ENCODE measurements at regions not wholly inside any gene's neighbourhood (a gene's known extent, or its start where the extent isn't known, plus 50 kb on each side); places are given as distances from the start of the nearest gene placed in this dataset.

- Histone ChIP-seq H3K4me1 (no peaks in the 10 kb centered on the region), H3K9me3 (no peaks in the 10 kb centered on the region), H3K4me3 (no peak overlapping the region), H3K27me3 (no peaks in the 10 kb centered on the region), H3K27ac (no peak overlapping the region), H3K36me3 (no peaks in the 10 kb centered on the region)
- 71 to 77% methylated on average over 4 to 5 of the region's 5 CpGs for WGBS, 2 donors
- ATAC-seq (ENCODE audit: low FRiP score in 2 of 2) (no peak), DNase-seq (no peak)
- TF ChIP-seq EP300 (IDR thresholded peaks at IDR 0.05) (no peak), CTCF (IDR thresholded peaks at IDR 0.05) (no peak), POLR2A (IDR thresholded peaks at IDR 0.05) (no peak), POLR2AphosphoS5 (IDR thresholded peaks at IDR 0.05) (no peak)
Observed at GRCh38 chr13:50724913-50725312, 118.6 kb downstream of the DLEU7 start.

GRCh38 chr13:50726164-50726563 is 117.3 kb downstream of the DLEU7 start:
- Histone ChIP-seq H3K27me3 (no peaks in the 10 kb centered on the region), H3K4me1 (no peaks in the 10 kb centered on the region), H3K27ac (no peak overlapping the region), H3K9me3 (no peaks in the 10 kb centered on the region), H3K36me3 (no peaks in the 10 kb centered on the region), H3K4me3 (no peak overlapping the region)
- DNase-seq (no peak), ATAC-seq (ENCODE audit: low FRiP score in 2 of 2) (no peak)
- 87 to 93% methylated on average over 4 of the region's 4 CpGs for WGBS, 2 donors
- TF ChIP-seq POLR2AphosphoS5 (IDR thresholded peaks at IDR 0.05) (no peak), CTCF (IDR thresholded peaks at IDR 0.05) (no peak), EP300 (IDR thresholded peaks at IDR 0.05) (no peak), POLR2A (IDR thresholded peaks at IDR 0.05) (no peak)

GRCh38 chr13:50729177-50729576 is 114.3 kb downstream of the DLEU7 start:
- Histone ChIP-seq H3K4me1 (no peaks in the 10 kb centered on the region), H3K27ac (no peak overlapping the region), H3K9me3 (no peaks in the 10 kb centered on the region), H3K36me3 (no peaks in the 10 kb centered on the region), H3K4me3 (no peak overlapping the region), H3K27me3 (no peaks in the 10 kb centered on the region)
- no peak for TF ChIP-seq POLR2AphosphoS5 (IDR thresholded peaks at IDR 0.05)
- TF ChIP-seq CTCF (IDR thresholded peaks at IDR 0.05) = no peak
- TF ChIP-seq EP300 (IDR thresholded peaks at IDR 0.05) = no peak
- TF ChIP-seq POLR2A (IDR thresholded peaks at IDR 0.05) = no peak
- no peak for DNase-seq
- ATAC-seq (ENCODE audit: low FRiP score in 2 of 2) = no peak

- no peak for ATAC-seq (ENCODE audit: low FRiP score in 2 of 2)
- H3K9me3 ChIP-seq = no peaks in the 10 kb centered on the region
Observed at GRCh38 chr13:50730496-50731351, 112.8 kb downstream of the DLEU7 start.

More at GRCh38 chr13:50730496-50731351, 112.8 kb downstream of the DLEU7 start:
- no peaks in the 10 kb centered on the region for H3K4me1 ChIP-seq
- 82 to 90% methylated on average over 4 of the region's 4 CpGs for WGBS, 2 donors
- H3K4me3 ChIP-seq = no peak overlapping the region
- DNase-seq = no peak
- TF ChIP-seq EP300 (IDR thresholded peaks at IDR 0.05) (no peak), CTCF (IDR thresholded peaks at IDR 0.05) (no peak), POLR2A (IDR thresholded peaks at IDR 0.05) (no peak)
- H3K36me3 ChIP-seq = no peaks in the 10 kb centered on the region
- H3K27ac ChIP-seq = peak overlapping the region in 1 of 4 donors; percentile 5
- H3K27me3 ChIP-seq = no peaks in the 10 kb centered on the region
